HG03460 (cell line): ENCODE measurements at regions not wholly inside any gene's neighbourhood (a gene's known extent, or its start where the extent isn't known, plus 50 kb on each side); places are given as distances from the start of the nearest gene placed in this dataset.
"Not testable (repeated sequence)": the region's sequence is repeated elsewhere in the genome, so short reads cannot be mapped to it uniquely, and the experiment has no call there.

Experiments used
- ATAC-seq: cut with Tn5 transposase; IDR thresholded peaks from one replicate; pipeline ENCODE4 v1.9.1; 2021; ENCODE audit not compliant: unreplicated experiment

DNA sequence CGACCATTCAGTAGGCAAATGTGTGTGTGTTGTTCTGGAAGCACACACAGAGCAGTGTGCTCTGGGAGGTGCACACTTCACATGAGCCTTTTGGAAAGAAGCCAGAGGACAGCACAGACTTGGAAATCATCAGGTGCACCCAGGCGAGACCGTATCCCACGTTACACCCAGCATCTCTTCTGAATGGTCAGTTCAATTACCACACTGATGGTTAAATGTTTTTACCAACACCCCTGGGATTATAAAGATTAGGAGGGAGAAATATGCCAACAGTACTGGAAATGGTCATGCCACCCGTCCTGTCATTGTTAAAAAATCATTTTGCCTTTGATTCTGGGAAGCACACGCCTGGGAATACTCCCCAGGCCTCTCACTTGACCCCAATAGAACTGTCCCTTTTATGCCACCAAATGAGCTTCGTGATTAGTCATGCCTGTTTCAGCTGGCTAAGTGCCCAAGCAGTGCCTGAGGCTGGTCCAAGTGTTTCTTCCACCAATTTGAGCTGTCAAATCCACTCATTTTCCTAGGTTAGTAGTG lies 183.7 kb downstream of the NRP2 start:
- no peak for ATAC-seq

GRCh38 chr2:205865056-205865455 lies 182.8 kb downstream of the NRP2 start:
- ATAC-seq: no peak

DNA sequence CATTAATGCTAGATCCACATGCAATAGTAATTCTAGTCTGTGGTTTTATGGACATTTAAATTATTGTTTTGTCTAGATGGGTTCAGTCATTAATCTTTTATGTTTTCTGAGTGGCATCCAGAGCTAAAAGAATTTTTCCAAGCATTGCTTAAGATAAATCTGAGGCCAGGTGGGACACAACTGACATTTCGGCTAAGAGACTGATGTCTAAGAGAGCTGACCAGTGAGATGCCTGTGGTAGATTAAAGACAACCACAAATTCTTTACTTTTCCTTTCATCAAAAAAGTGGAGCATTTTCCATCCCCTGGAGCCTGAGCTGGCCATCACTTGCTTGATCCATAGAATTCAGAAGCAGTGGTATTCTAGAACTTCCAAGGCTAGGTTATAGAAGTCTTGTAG lies 182.2 kb downstream of the NRP2 start:
- ATAC-seq: no peak

DNA sequence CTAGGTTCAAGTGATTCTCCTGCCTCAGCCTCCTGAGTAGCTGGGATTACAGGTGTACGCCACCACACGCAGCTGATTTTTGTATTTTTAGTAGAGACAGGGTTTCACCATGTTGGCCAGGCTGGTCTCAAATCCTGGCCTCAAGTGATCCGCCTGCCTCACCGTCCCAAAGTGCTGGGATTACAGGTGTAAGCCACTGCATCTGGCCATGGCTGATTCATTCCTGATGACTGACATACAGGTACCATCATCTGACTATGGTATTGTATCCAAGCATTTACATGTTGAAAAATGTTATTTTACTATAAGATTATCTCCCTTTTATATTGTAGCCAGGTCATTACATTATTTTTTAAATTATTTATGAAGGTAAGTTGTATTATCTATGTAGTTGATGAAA lies 180.5 kb downstream of the NRP2 start:
- not testable (repeated sequence) for ATAC-seq

DNA sequence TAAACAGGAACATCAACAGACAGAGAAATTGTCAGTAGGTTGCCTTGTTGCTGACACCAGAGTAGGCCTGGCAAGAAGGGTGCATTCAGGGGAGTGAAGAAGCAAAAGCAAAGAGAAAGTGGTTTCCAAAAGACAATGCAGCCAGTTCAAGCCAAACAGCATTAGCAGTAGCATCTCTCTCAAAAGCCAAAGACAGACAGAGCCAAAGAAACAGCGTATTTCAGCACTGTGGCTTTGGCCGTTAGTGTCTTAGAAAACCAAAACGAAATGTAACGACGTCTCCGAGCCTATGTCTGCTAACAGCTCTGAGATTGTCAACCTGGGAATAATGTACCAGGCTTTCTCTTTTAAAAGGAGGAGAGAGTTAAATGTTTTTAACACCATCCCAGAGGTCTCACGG lies 178.6 kb downstream of the NRP2 start:
- no peak for ATAC-seq

DNA sequence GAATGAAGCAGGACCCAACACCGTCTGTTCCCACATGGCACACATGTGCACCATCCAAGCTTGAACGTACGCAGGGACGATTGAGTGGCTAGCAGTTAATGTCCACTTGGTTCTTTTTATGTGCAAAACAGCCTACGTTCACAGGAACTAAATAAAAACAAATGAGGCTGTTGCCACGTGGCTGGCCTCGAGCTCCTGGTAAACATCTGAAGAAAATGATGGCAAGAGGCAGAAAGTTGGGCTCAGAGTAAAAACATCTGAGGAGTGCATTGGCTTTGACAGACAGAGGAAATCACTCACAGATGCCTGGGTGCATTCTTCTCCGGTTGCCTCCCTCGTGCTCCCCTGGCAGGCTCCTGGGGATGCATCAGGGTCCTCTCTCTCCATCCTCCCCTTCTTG lies 177.9 kb downstream of the NRP2 start:
- ATAC-seq: no peak

- no peak for ATAC-seq
These were observed 176.7 kb downstream of the NRP2 start for GRCh38 chr2:205858881-205859441.

DNA sequence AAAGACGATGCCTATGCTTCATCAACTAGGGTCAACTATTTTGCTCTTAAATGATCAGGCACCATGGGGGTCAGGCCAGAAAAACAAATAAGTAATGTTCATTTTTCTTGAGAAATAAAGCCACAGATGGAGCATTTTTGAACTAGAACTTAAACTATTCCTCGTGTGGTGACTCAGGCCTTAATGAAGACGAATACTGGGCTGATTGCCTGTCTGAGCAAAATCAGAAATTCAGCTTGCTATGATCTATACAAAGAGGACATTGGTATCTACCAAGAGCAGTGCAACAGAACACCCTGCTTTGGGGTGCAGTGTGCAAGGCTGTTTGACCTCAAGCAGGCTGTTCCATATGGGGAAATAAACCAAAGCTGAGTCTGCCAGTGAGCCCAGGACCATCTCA lies 176.0 kb downstream of the NRP2 start:
- no peak for ATAC-seq

GRCh38 chr2:205857520-205858237 lies 175.4 kb downstream of the NRP2 start:
- ATAC-seq: no peak

GRCh38 chr2:205852457-205852856 lies 170.2 kb downstream of the NRP2 start:
- no peak for ATAC-seq

GRCh38 chr2:205850611-205851010 lies 168.3 kb downstream of the NRP2 start:
- no peak for ATAC-seq

GRCh38 chr2:205850132-205850531 lies 167.8 kb downstream of the NRP2 start:
- no peak for ATAC-seq

DNA sequence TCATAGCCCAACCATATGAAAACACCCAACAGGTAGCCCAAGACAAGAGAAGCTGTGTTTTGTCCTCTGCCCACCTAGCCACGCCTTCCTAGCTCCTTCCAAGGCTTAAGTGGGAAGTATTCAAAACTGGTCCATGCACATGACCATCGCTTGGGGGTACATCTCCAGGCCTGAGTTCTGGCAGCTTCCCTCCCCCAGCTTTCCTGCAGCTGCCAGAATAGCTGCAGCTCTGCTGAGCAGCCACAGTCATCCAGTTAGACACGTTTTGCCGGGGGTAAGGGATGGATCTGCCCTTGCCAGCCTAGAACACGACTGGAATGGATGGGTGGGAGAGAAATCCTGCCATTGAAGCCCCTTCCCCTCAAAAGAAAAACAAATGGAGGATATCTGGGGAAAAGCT lies 166.8 kb downstream of the NRP2 start:
- ATAC-seq: no peak

- no peak for ATAC-seq
These were observed 166.3 kb downstream of the NRP2 start for GRCh38 chr2:205848601-205849000.
